OCI-LY7 (cell line): ENCODE measurements at regions not wholly inside any gene's neighbourhood (a gene's known extent, or its start where the extent isn't known, plus 50 kb on each side); places are given as distances from the start of the nearest gene placed in this dataset.

ENCODE experiments used
- EZH2phosphoT487 ChIP-seq: fragments of 200-600 bp; sonication (generic); IDR thresholded peaks from 2 replicates; pipeline ENCODE4 v1.6.1; 2018; ENCODE audit warnings: low read depth, borderline replicate concordance, mild to moderate bottlenecking, mixed run types, antibody characterized with exemption, low read length, moderate library complexity, mixed read lengths
- TF ChIP-seq, protein P1 (sequence below): fragments of 200-600 bp; sonication (generic); conservative IDR thresholded peaks from 2 replicates; pipeline ENCODE4 v1.5.1; 2014; ENCODE audit warnings: mild to moderate bottlenecking, antibody characterized with exemption, low read length, moderate library complexity, mixed read lengths

DNA sequence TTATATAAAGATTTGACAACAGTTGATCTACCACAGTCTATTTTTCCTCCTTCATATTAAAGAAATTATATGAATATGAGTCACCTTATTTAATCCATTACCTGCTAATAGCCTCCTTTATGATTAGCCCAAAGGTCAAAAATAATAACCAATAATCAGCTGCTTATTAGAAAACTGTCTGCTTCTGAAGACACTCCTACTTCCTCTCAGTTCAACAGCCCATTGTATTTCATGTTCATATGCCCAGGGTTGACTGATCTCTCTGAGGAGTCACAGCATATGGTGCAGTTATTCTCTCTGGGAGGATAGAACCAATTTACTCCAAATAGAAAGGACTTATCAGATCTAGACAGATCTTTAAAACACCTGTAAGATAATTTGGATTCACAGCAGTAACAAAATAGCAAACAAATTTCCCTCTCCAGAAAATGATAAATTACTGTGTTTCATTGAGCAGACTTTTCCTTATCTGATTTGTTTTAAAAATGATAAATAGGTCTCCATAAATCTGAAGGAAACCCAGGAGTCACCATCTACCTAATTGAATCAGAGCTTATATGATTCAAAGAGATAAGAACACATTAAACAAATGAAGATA lies 180.4 kb upstream of the ITGA1 start:
- TF ChIP-seq, protein P1, sequence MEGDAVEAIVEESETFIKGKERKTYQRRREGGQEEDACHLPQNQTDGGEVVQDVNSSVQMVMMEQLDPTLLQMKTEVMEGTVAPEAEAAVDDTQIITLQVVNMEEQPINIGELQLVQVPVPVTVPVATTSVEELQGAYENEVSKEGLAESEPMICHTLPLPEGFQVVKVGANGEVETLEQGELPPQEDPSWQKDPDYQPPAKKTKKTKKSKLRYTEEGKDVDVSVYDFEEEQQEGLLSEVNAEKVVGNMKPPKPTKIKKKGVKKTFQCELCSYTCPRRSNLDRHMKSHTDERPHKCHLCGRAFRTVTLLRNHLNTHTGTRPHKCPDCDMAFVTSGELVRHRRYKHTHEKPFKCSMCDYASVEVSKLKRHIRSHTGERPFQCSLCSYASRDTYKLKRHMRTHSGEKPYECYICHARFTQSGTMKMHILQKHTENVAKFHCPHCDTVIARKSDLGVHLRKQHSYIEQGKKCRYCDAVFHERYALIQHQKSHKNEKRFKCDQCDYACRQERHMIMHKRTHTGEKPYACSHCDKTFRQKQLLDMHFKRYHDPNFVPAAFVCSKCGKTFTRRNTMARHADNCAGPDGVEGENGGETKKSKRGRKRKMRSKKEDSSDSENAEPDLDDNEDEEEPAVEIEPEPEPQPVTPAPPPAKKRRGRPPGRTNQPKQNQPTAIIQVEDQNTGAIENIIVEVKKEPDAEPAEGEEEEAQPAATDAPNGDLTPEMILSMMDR: no peak
- no peak for TF ChIP-seq EZH2phosphoT487
